Gastroesophageal sphincter (tissue), 4 donors: ENCODE measurements at regions not wholly inside any gene's neighbourhood (a gene's known extent, or its start where the extent isn't known, plus 50 kb on each side); places are given as distances from the start of the nearest gene placed in this dataset.
A peak's percentile ranks its signal among the peaks of the same experiment; 100 is the strongest.

Experiments
- ATAC-seq: fragments of 150-250 bp; one replicate; pipeline ENCODE4 v1.9.1; 2016; ENCODE audit warnings: mild to moderate bottlenecking, moderate library complexity
- H3K27ac ChIP-seq, 4 donors: fragments of 200-600 bp; sonication (generic) in 3 of 4; 1 replicate in 3 of 4; 2 replicates in 1 of 4; pipeline ENCODE4 v1.5.1; 2016 to 2019
- H3K27me3 ChIP-seq: fragments of 200-600 bp; sonication (generic); one replicate; pipeline ENCODE4 v1.5.1; 2019
- H3K36me3 ChIP-seq, 2 donors: fragments of 200-600 bp; sonication (generic); one replicate each; pipeline ENCODE4 v1.5.1; 2019; ENCODE audit warnings: control low read depth in 1 of 2
- H3K4me1 ChIP-seq, 3 donors: fragments of 200-600 bp; sonication (generic); 1 replicate in 2 of 3; 2 replicates in 1 of 3; pipeline ENCODE4 v1.5.1; 2016 to 2019; ENCODE audit warnings: control low read depth in 2 of 3
- H3K4me3 ChIP-seq, 2 donors: fragments of 200-600 bp; sonication (generic); one replicate each; pipeline ENCODE4 v1.5.1; 2019; ENCODE audit warnings: mild to moderate bottlenecking in 1 of 2, moderate library complexity in 1 of 2
- H3K9me3 ChIP-seq, 3 donors: fragments of 200-600 bp; sonication (generic); one replicate each; pipeline ENCODE4 v1.5.1; 2017 to 2019; ENCODE audit warnings: control low read depth in 2 of 3
- CTCF ChIP-seq, 4 experiments: fragments of 200-600 bp in 2 of 4; fragments of 450-650 bp in 2 of 4; sonication (generic) in 1 of 4; IDR thresholded peaks; one replicate each; pipeline ENCODE4 v1.5.1; 2017 to 2019; ENCODE audit warnings: antibody characterized with exemption in 4 of 4, mild to moderate bottlenecking in 2 of 4, moderate library complexity in 2 of 4
- EP300 ChIP-seq: sonication (generic); formaldehyde crosslinking; IDR thresholded peaks from one replicate; pipeline ENCODE4 v1.6.1; 2017; ENCODE audit warnings: antibody characterized with exemption, mild to moderate bottlenecking
- POLR2A ChIP-seq, 2 donors: fragments of 450-650 bp; IDR thresholded peaks; one replicate each; pipeline ENCODE4 v1.6.1; 2017; ENCODE audit warnings: antibody characterized with exemption in 2 of 2, mild to moderate bottlenecking in 2 of 2, moderate library complexity in 1 of 2
- POLR2AphosphoS5 ChIP-seq: sonication (generic); formaldehyde crosslinking; IDR thresholded peaks from one replicate; pipeline ENCODE4 v1.6.1; 2017; ENCODE audit warnings: antibody characterized with exemption
- WGBS, 2 donors: methylation state at CpG; one replicate each; pipeline ENCODE4 v1.1.5; 2018; ENCODE audit warnings: low coverage in 1 of 2; 5-methylcytosine and 5-hydroxymethylcytosine counted together

DNA sequence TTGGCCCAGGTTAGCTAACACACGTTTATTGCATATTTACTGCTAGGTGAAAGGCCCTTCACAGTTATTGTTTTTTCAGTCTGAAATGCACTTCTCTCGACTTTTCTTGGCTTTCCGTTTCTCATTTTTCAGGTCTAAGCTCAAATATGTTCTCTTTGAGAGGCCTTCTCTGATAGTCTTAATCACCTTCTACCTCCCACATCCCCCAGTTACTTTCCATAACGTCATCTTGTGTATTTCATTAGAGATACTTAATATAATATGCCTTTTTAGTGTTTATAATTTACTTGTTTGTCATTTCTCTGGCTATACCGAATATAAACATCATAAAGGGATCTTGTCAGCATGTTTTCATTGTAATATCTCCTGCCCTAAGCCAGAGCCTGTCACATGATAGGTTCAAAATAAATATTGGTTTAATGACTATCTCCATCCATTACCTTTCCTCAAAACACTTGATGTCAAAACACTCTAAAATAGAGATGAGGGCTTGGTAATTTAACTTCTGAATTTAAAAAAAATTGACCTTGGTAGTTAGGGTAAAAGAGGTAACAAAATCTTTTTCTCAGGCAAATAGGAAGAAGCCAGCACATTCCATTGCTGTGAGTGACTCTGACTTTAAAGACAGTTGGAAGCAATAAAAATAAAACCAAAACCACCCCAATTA lies 168.6 kb upstream of the RFC3 start:
- Histone ChIP-seq H3K4me3 (no peak overlapping the region), H3K27ac (no peak overlapping the region), H3K4me1 (peaks cover 0 to 6% (median 5%) of the 10 kb centered on the region in 3 donors), H3K9me3 (no peaks in the 10 kb centered on the region), H3K36me3 (no peaks in the 10 kb centered on the region), H3K27me3 (no peaks in the 10 kb centered on the region)
- TF ChIP-seq POLR2A (IDR thresholded peaks at IDR 0.05) (no peak), CTCF (IDR thresholded peaks at IDR 0.05) (no peak), EP300 (no peak), POLR2AphosphoS5 (no peak)
- 57 to 80% methylated on average over 5 of the region's 5 CpGs for WGBS, 2 donors
- ATAC-seq: peak; percentile 42

DNA sequence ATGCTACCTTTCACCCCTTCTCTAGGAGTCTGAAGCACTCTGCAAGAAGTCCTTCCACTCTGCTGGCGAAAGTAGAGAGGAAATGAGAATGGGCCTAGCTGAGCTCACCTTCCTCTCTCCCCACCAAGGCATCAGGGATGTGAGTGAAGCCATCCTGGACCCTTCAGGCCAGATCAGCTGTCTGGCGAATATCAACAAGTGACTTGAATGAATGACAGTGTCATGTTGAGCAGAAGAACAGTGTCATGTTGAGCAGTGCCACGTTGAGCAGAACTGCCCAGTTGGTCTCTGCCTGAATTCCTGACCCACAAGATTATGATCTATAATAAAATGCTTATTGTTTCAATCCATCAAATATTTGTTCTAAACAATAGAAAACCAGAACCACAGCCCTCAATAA lies 166.2 kb upstream of the RFC3 start:
- Histone ChIP-seq H3K27me3 (no peaks in the 10 kb centered on the region), H3K4me3 (no peak overlapping the region), H3K36me3 (no peaks in the 10 kb centered on the region), H3K4me1 (no peaks in the 10 kb centered on the region), H3K27ac (no peak overlapping the region), H3K9me3 (no peaks in the 10 kb centered on the region)
- TF ChIP-seq EP300 (no peak), POLR2AphosphoS5 (no peak), CTCF (IDR thresholded peaks at IDR 0.05) (no peak)
- WGBS, 2 donors: 80 to 90% methylated on average over 2 to 3 of the region's 3 CpGs
- ATAC-seq: no peak

DNA sequence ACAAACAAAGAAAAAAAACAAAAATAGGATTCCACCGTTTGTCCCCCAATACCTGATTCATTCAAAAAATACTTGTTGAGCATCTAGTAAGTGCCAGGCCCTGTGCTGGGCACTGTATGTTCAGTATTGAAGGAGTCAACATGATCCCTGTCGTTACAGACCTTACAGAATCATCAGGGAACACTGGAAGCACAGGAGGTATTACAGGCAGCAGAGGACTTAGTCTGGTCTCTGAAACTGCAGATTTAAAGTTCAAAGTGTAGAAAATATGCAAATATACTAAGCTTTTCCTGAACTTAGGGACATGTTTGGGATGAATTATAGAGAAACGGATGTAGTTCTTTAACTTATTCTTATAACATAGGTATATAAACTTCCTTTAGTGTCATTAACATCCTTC lies 160.7 kb upstream of the RFC3 start:
- Histone ChIP-seq H3K4me1 (no peaks in the 10 kb centered on the region), H3K27ac (no peak overlapping the region), H3K4me3 (no peak overlapping the region), H3K9me3 (no peaks in the 10 kb centered on the region), H3K27me3 (no peaks in the 10 kb centered on the region), H3K36me3 (no peaks in the 10 kb centered on the region)
- ATAC-seq: no peak
- TF ChIP-seq POLR2AphosphoS5 (no peak), CTCF (IDR thresholded peaks at IDR 0.05) (no peak), POLR2A (IDR thresholded peaks at IDR 0.05) (no peak)
- WGBS, 2 donors: 63 to 75% methylated on average over 3 of the region's 3 CpGs

- H3K9me3 ChIP-seq: no peaks in the 10 kb centered on the region
- WGBS, 2 donors: 63 to 88% methylated on average over 3 of the region's 4 CpGs
- TF ChIP-seq POLR2A (IDR thresholded peaks at IDR 0.05) (no peak), EP300 (no peak), POLR2AphosphoS5 (no peak), CTCF (IDR thresholded peaks at IDR 0.05) (no peak)
- H3K27me3 ChIP-seq: no peaks in the 10 kb centered on the region
- H3K4me1 ChIP-seq: no peaks in the 10 kb centered on the region
- ATAC-seq: no peak
- H3K36me3 ChIP-seq: peaks cover 0 to 6% of the 10 kb centered on the region in 2 donors
- H3K27ac ChIP-seq: no peak overlapping the region
- no peak overlapping the region for H3K4me3 ChIP-seq
These were observed 158.5 kb upstream of the RFC3 start for GRCh38 chr13:33659466-33659865.

DNA sequence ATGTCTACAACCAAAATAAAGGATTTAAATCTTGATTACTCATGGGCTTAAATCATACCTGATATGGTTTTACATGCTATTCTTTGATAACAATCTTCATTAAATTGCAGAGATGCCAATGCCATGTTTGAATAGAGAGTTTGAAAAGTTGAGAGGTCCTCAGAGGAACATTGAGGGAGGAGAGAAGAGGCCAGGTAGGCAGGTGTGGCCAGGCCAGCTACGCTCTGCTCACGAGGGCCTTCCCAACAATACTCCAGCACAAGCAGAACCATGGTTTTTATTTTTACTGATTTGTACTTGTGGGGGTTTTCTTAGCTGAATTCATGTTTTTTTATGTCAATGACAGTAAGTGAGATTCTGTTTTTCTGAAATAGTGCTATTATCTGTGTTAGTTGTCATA lies 158.1 kb upstream of the RFC3 start:
- H3K4me1 ChIP-seq: no peaks in the 10 kb centered on the region
- WGBS, 2 donors: 93 to 100% methylated on average over 2 of the region's 2 CpGs
- no peaks in the 10 kb centered on the region for H3K9me3 ChIP-seq
- peaks cover 0 to 10% of the 10 kb centered on the region in 2 donors for H3K36me3 ChIP-seq
- ATAC-seq: no peak
- H3K27me3 ChIP-seq: no peaks in the 10 kb centered on the region
- H3K4me3 ChIP-seq: no peak overlapping the region
- no peak overlapping the region for H3K27ac ChIP-seq
- TF ChIP-seq POLR2A (IDR thresholded peaks at IDR 0.05) (no peak), CTCF (IDR thresholded peaks at IDR 0.05) (no peak), EP300 (no peak), POLR2AphosphoS5 (no peak)
